SK-N-MC (cell line): ENCODE measurements at regions not wholly inside any gene's neighbourhood (a gene's known extent, or its start where the extent isn't known, plus 50 kb on each side); places are given as distances from the start of the nearest gene placed in this dataset.
"Not testable (repeated sequence)": the region's sequence is repeated elsewhere in the genome, so short reads cannot be mapped to it uniquely, and the experiment has no call there.

ENCODE experiments used
- DNase-seq: peaks from one replicate; pipeline ENCODE4 v3.0.0-alpha.2; 2011; ENCODE audit warnings: low read depth, low spot score
- H3K27ac ChIP-seq: fragments of 200-600 bp; sonication (generic); 2 replicates; pipeline ENCODE4 v1.5.1; 2016; ENCODE audit warnings: mixed run types
- H3K36me3 ChIP-seq: fragments of 200-600 bp; sonication (generic); 2 replicates; pipeline ENCODE4 v1.6.1; 2017; ENCODE audit warnings: antibody characterized with exemption, low read length, mixed read lengths; ENCODE audit not compliant: insufficient read depth
- H3K4me3 ChIP-seq: fragments of 200-600 bp; sonication (generic); 2 replicates; pipeline ENCODE4 v1.5.1; 2016
- H3K9ac ChIP-seq: fragments of 200-600 bp; sonication (generic); 2 replicates; pipeline ENCODE4 v1.8.0; 2017; ENCODE audit warnings: mixed run types, mixed read lengths; ENCODE audit not compliant: insufficient read length
- H3K9me3 ChIP-seq: fragments of 200-600 bp; sonication (generic); 2 replicates; pipeline ENCODE4 v1.6.1; 2017; ENCODE audit warnings: low read depth, mild to moderate bottlenecking, antibody characterized with exemption, low read length, moderate library complexity, mixed read lengths
- EZH2 ChIP-seq: fragments of 200-600 bp; sonication (generic); IDR thresholded peaks from one replicate; pipeline ENCODE4 v1.6.1; 2017; ENCODE audit warnings: antibody characterized with exemption
- FOXP2 ChIP-seq: optimal IDR thresholded peaks from 2 replicates; pipeline ENCODE3; 2011; ENCODE audit warnings: mild to moderate bottlenecking, moderate library complexity; ENCODE audit not compliant: insufficient read depth; ENCODE audit errors: extremely low read length, control extremely low read depth
- POLR2AphosphoS5 ChIP-seq: IDR thresholded peaks from 2 replicates; pipeline ENCODE4 v1.6.1; 2012; ENCODE audit warnings: mild to moderate bottlenecking, low read depth, low read length, borderline replicate concordance

DNA sequence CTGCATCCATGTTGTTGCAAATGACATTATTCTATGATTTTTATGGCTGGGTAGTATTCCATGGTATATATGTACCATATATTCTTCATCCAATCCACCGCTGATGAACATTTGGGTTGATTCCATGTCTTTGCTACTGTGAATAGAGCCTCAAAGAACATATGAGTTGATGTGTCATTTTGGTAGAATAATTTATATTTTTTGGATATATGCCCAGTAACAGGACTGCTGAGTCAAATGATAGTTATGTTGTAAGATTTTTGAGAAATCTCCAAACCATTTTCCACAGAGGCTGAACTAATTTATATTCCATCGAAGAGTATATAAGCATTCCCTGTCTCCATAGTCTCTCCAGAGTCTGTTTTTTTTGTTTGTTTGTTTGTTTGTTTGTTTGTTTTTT, 1373.5 kb downstream of the GRIK2 start:
- H3K36me3 ChIP-seq, result no peaks in the 10 kb centered on the region; the same call in 1 of the 2 replicates
- H3K9ac ChIP-seq, result no peak overlapping the region
- TF ChIP-seq EZH2 (no peak), POLR2AphosphoS5 (no peak; the same call in 1 of the 2 replicates), FOXP2 (no peak)
- H3K27ac ChIP-seq, result peak overlapping the region; percentile 43
- peak; percentile 76 for DNase-seq
- H3K4me3 ChIP-seq, result no peak overlapping the region
- H3K9me3 ChIP-seq, result peaks cover 14% of the 10 kb centered on the region; the same call in 1 of the 2 replicates

DNA sequence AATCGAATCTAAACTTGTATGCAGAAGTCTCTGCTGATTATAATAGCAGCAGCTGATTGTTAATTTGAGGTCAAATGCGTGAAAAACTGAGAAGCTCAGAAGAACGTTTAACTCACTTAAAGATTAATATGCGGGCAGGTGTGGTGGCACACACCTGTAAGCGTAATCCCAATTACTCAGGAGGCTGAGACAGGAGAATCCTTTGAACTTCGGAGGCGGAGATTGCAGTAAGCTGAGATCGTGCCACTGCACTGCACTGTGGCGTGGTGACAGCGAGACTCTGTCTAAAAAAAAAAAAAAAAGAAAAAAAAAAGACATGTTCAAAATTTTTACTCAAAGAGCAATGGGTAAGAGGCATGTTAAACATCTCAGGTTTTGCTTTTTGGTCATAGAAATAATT, 1370.8 kb downstream of the GRIK2 start:
- Histone ChIP-seq H3K9me3 (peaks cover 6% of the 10 kb centered on the region; the same call in 1 of the 2 replicates), H3K27ac (no peak overlapping the region), H3K36me3 (no peaks in the 10 kb centered on the region), H3K4me3 (no peak overlapping the region), H3K9ac (no peak overlapping the region)
- DNase-seq, result no peak
- TF ChIP-seq POLR2AphosphoS5 (no peak), EZH2 (no peak), FOXP2 (no peak)

DNA sequence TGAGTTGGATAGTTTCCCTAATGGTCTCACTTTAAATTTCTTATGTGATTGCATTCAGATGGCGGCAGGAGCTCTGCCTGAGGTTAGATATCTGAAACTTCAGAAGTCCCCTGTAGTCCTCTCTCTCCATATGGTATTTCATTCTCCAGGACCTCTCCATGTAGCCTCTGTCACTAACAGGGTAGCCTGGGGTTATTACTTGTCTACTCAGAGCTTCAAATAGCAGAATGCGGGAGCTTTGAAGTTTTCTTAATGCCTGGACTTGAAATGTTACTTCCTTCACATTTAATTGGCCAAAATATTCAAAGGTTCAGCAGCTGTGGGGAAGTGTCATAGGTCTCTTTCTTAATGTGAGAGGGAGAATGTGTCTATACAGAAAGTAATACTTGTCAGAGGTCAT, 1370.4 kb downstream of the GRIK2 start:
- Histone ChIP-seq H3K36me3 (no peaks in the 10 kb centered on the region), H3K27ac (no peak overlapping the region), H3K9me3 (peaks cover 2% of the 10 kb centered on the region; the same call in 1 of the 2 replicates), H3K4me3 (no peak overlapping the region), H3K9ac (no peak overlapping the region)
- TF ChIP-seq EZH2, result no peak
- no peak for TF ChIP-seq FOXP2
- TF ChIP-seq POLR2AphosphoS5, result no peak
- no peak for DNase-seq

DNA sequence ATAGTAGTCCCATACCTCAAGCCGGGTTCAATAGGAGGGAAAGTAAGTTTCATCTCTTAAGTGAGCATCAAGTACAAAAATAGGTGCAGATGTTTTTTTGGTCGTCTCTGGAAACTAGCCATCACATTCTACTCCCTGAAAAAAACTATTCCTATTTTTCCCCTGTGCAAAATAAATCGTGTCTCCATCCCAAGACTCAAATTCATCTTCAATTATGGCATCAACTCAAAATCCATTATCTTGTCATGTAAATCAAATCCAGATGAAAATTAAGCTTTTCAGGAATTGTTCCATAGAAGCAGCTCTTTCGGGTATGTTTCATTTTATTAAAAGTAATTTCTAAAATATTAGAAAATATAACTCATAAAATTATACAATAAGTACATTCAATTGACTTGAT, 1368.4 kb downstream of the GRIK2 start:
- Histone ChIP-seq H3K4me3 (no peak overlapping the region), H3K9ac (no peak overlapping the region), H3K27ac (no peak overlapping the region), H3K36me3 (no peaks in the 10 kb centered on the region), H3K9me3 (no peaks in the 10 kb centered on the region)
- no peak for DNase-seq
- no peak for TF ChIP-seq FOXP2
- no peak for TF ChIP-seq EZH2
- no peak for TF ChIP-seq POLR2AphosphoS5

DNA sequence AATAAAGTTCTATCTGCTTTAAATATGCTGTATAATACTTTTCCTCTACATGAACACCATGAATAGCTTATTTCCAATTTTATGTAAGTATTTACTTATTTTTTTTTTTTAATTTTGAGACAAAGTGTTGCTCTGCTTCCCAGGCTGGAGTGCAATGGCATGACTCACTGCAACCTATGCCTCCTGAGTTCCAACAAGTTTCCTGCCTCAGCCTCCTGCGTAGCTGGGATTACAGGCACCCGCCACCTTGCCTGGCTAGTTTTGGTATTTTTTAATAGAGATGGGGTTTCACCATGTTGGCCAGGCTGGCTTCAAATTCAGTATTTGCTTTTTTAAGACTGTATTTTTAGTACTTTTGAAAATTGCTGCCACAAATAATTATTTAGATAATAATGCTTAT, 1365.9 kb downstream of the GRIK2 start:
- Histone ChIP-seq H3K27ac (no peak overlapping the region), H3K36me3 (no peaks in the 10 kb centered on the region), H3K4me3 (no peak overlapping the region), H3K9ac (no peak overlapping the region), H3K9me3 (no peaks in the 10 kb centered on the region)
- DNase-seq, result no peak
- TF ChIP-seq POLR2AphosphoS5 (no peak), EZH2 (no peak), FOXP2 (no peak)

DNA sequence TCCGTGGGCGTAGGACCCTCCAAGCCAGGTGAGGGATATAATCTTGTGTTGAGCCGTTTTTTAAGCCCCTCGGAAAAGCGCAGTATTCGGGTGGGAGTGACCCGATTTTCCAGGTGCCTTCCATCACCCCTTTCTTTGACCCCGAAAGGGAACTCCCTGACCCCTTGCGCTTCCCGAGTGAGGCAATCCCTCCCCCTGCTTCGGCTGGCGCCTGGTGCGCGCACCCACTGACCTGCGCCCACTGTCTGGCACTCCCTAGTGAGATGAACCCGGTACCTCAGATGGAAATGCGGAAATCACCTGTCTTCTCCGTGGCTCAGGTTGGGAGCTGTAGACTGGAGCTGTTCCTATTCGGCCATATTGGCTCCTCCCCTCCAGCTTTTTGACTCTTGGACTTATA, 1365.0 kb downstream of the GRIK2 start:
- not testable (repeated sequence) for H3K36me3 ChIP-seq, H3K4me3 ChIP-seq, H3K27ac ChIP-seq, H3K9me3 ChIP-seq, DNase-seq, H3K9ac ChIP-seq

DNA sequence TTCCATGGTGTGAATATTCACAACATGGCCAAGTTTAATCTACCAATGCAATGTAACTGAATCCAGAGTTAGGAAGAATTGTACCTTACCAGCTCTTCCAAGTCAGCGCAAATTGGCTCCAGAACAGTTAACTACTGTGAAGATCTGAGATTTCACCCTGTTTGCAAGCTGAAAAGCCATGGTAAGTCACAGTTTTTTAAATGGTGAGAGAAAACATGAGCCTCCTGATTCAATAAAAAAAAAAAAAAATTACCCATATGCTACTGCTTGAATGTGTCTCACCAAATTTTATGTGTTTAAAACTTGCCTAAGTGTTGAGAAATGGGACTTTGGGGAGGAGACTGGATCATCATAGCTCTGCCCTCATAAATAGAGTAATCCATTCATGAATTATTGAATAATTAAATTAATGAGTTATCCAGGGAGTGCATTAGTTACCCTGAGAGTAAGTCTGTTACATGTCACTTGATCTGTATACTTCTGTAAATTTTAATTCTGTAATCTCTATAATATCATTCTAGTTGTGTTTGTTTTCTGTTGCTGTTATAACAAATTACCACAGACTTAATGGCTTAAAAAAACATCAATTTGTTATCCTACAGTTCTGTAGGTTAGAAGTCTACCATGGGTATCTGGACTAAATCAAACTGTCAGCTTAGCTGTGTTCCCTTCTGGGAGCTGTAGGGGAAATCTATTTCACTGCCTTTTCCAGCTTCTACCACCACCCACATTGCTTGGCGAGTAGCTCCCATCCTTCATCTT, 1355.9 kb downstream of the GRIK2 start:
- Histone ChIP-seq H3K36me3 (no peaks in the 10 kb centered on the region), H3K4me3 (no peak overlapping the region), H3K27ac (no peak overlapping the region), H3K9ac (no peak overlapping the region), H3K9me3 (no peaks in the 10 kb centered on the region; the same call in 1 of the 2 replicates)
- TF ChIP-seq EZH2 (no peak), FOXP2 (no peak), POLR2AphosphoS5 (no peak)
- DNase-seq, result no peak

DNA sequence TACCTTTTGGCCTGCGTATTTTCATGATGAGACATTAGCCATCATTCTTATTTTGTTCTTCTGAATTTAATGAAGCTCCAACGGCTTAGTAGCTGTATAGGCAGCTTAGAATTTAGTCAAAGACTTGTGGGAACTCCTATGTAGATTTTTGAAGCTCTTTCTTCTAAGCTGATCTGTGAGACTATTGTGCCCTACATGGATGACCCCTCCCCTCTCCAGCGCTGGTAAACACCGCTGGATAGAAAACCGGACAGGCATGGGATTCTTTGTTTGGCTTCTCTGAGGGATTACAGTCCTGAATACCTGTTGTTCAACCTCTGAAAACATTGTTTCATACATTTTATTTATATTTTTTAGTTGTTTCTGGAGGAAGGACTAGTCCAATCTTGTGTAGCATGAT, 1353.4 kb downstream of the GRIK2 start:
- TF ChIP-seq EZH2 (no peak), FOXP2 (no peak), POLR2AphosphoS5 (no peak)
- H3K9ac ChIP-seq, result no peak overlapping the region
- DNase-seq, result no peak
- no peaks in the 10 kb centered on the region for H3K36me3 ChIP-seq
- H3K4me3 ChIP-seq, result no peak overlapping the region
- no peak overlapping the region for H3K27ac ChIP-seq
- H3K9me3 ChIP-seq, result no peaks in the 10 kb centered on the region; the same call in 1 of the 2 replicates
